ENCODE measurements at regions not wholly inside any gene's neighbourhood (a gene's known extent, or its start where the extent isn't known, plus 50 kb on each side); places are given as distances from the start of the nearest gene placed in this dataset.

GRCh38 chr18:78919956-78920355 is 59.7 kb upstream of the SALL3 start:
- DNase-seq (ENCODE audit: low read depth): no peak
- no peak for TF ChIP-seq CTCF (IDR thresholded peaks at IDR 0.05; ENCODE audit: control insufficient read depth, insufficient read depth, low read depth, low read length, missing control alignments)
- H3K4me3 ChIP-seq (ENCODE audit: control insufficient read depth, low read depth, low read length): no peak overlapping the region

- no peak overlapping the region for H3K4me3 ChIP-seq (ENCODE audit: control insufficient read depth, low read depth, low read length)
- DNase-seq (ENCODE audit: low read depth): no peak
- TF ChIP-seq CTCF (IDR thresholded peaks at IDR 0.05; ENCODE audit: control insufficient read depth, insufficient read depth, low read depth, low read length, missing control alignments): no peak
Measured at GRCh38 chr18:78920456-78921138, 59.0 kb upstream of the SALL3 start.

- no peak for DNase-seq (ENCODE audit: low read depth)
- TF ChIP-seq CTCF (IDR thresholded peaks at IDR 0.05; ENCODE audit: control insufficient read depth, insufficient read depth, low read depth, low read length, missing control alignments): no peak
- no peak overlapping the region for H3K4me3 ChIP-seq (ENCODE audit: control insufficient read depth, low read depth, low read length)
Measured at GRCh38 chr18:78922856-78923255, 56.8 kb upstream of the SALL3 start.

- H3K4me3 ChIP-seq (ENCODE audit: control insufficient read depth, low read depth, low read length): no peak overlapping the region
- DNase-seq (ENCODE audit: low read depth): no peak
- TF ChIP-seq CTCF (IDR thresholded peaks at IDR 0.05; ENCODE audit: control insufficient read depth, insufficient read depth, low read depth, low read length, missing control alignments): no peak
Measured at GRCh38 chr18:78924301-78924700, 55.3 kb upstream of the SALL3 start.

GRCh38 chr18:78924786-78925540 is 54.7 kb upstream of the SALL3 start:
- no peak for DNase-seq (ENCODE audit: low read depth)
- no peak for TF ChIP-seq CTCF (IDR thresholded peaks at IDR 0.05; ENCODE audit: control insufficient read depth, insufficient read depth, low read depth, low read length, missing control alignments)
- no peak overlapping the region for H3K4me3 ChIP-seq (ENCODE audit: control insufficient read depth, low read depth, low read length)

GRCh38 chr18:78925557-78926242 is 53.9 kb upstream of the SALL3 start:
- DNase-seq (ENCODE audit: low read depth): no peak
- no peak for TF ChIP-seq CTCF (IDR thresholded peaks at IDR 0.05; ENCODE audit: control insufficient read depth, insufficient read depth, low read depth, low read length, missing control alignments)
- no peak overlapping the region for H3K4me3 ChIP-seq (ENCODE audit: control insufficient read depth, low read depth, low read length)

All from AG09309 (cell line).